GM12878 (cell line): ENCODE measurements at regions not wholly inside any gene's neighbourhood (a gene's known extent, or its start where the extent isn't known, plus 50 kb on each side); places are given as distances from the start of the nearest gene placed in this dataset.

Experiments used
- ATAC-seq: fragments of 200-7000 bp; cut with Tn5 transposase; 3 replicates; pipeline ENCODE4 v1.9.1; 2020; ENCODE audit warnings: mild to moderate bottlenecking, moderate library complexity
- BruUV-seq: library from RNA; stranded (reverse); fragments of 400-500 nt; replicated peaks from 2 replicates; lab custom pipeline; 2021; lab: Mats Ljungman, UMichigan
- CTCF ChIA-PET: fragments of 300-600 bp; sonication (Branson Sonifier 250); formaldehyde crosslinking; extraction: SDS; loops from one replicate; lab custom pipeline; 2021; ENCODE audit warnings: inconsistent platforms; lab: Yijun Ruan, JAX
- POLR2A ChIA-PET: fragments of 350-600 bp; formaldehyde crosslinking; extraction: SDS; loops from one replicate; lab custom pipeline; 2021; ENCODE audit warnings: inconsistent platforms; lab: Charles Lee
- RAD21 ChIA-PET: fragments of 300-600 bp; sonication (Branson Sonifier 250); formaldehyde crosslinking; loops from one replicate; lab custom pipeline; 2023; ENCODE audit warnings: antibody characterized with exemption; ENCODE audit not compliant: unreplicated experiment; lab: Charles Lee
- SMC1A ChIA-PET: fragments of 300-600 bp; sonication (Branson Sonifier 250); formaldehyde crosslinking; loops from one replicate; lab custom pipeline; 2023; ENCODE audit not compliant: unreplicated experiment, uncharacterized antibody; lab: Charles Lee
- DNase-seq: peaks from one replicate; pipeline ENCODE4 v3.0.0-alpha.2; 2011; ENCODE audit warnings: low read depth, low spot score
- FAIRE-seq: peaks from 3 replicates; lab custom pipeline; 2011; peaks lifted over from hg19 to GRCh38; lab: Jason Lieb, UNC
- H2AFZ ChIP-seq: 2 replicates; pipeline ENCODE4 v1.6.0; 2011; ENCODE audit warnings: low read depth, low read length, control low read depth; ENCODE audit not compliant: control insufficient read depth
- H3K27ac ChIP-seq: 2 replicates; pipeline ENCODE4 v1.5.1; 2011; ENCODE audit warnings: control low read depth; ENCODE audit not compliant: control insufficient read depth, insufficient read depth
- H3K27me3 ChIP-seq, 2 experiments: replicated peaks in 1 of 2; 2 replicates each; pipeline versions ENCODE4 v1.6.0 to v1.6.1; 2011; ENCODE audit warnings: low read length in 1 of 2; ENCODE audit not compliant: control insufficient read depth in 2 of 2, insufficient read depth in 2 of 2
- H3K36me3 ChIP-seq, 2 experiments: 2 replicates each; pipeline ENCODE4 v1.5.1; 2011; ENCODE audit warnings: low read length in 1 of 2; ENCODE audit not compliant: control insufficient read depth in 2 of 2, insufficient read depth in 2 of 2
- H3K4me1 ChIP-seq: 2 replicates; pipeline ENCODE4 v1.6.1; 2011; ENCODE audit warnings: mild to moderate bottlenecking, low read length, moderate library complexity, mixed read lengths; ENCODE audit not compliant: control insufficient read depth, insufficient read depth
- H3K4me2 ChIP-seq: 2 replicates; pipeline ENCODE4 v1.6.0; 2011; ENCODE audit warnings: control low read depth; ENCODE audit not compliant: control insufficient read depth, insufficient read depth
- H3K4me3 ChIP-seq: fragments of 200-600 bp; sonication (generic); 2 replicates; pipeline ENCODE4 v1.5.1; 2016
- H3K79me2 ChIP-seq: 2 replicates; pipeline ENCODE4 v1.6.0; 2011; ENCODE audit warnings: low read length; ENCODE audit not compliant: control insufficient read depth, insufficient read depth
- H3K9ac ChIP-seq: 2 replicates; pipeline ENCODE4 v1.8.0; 2011; ENCODE audit warnings: low read length, control low read depth, mixed read lengths; ENCODE audit not compliant: control insufficient read depth, insufficient read depth
- H3K9me3 ChIP-seq: replicated peaks from 3 replicates; pipeline ENCODE4 v1.5.1; 2011; ENCODE audit warnings: mild to moderate bottlenecking, low read length; ENCODE audit not compliant: control insufficient read depth, insufficient read depth
- H4K20me1 ChIP-seq: 2 replicates; pipeline ENCODE4 v1.6.0; 2011; ENCODE audit not compliant: control insufficient read depth, insufficient read depth
- CBX3 ChIP-seq: fragments of 200-600 bp; sonication (generic); IDR thresholded peaks from 2 replicates; pipeline ENCODE4 v1.6.1; 2016; ENCODE audit warnings: low read depth, borderline replicate concordance
- CEBPB ChIP-seq, 2 experiments: fragments of 150-350 bp in 1 of 2; IDR thresholded peaks; 2 replicates each; pipeline ENCODE4 v1.6.1; 2012 to 2014; ENCODE audit warnings: low read depth in 2 of 2, low read length in 2 of 2, borderline replicate concordance in 1 of 2, inconsistent platforms in 1 of 2
- CREM ChIP-seq: IDR thresholded peaks from 2 replicates; pipeline ENCODE4 v1.6.1; 2014; ENCODE audit warnings: antibody characterized with exemption, low read depth
- FOS ChIP-seq: IDR thresholded peaks from 3 replicates; pipeline ENCODE4 v1.6.1; 2011; ENCODE audit warnings: borderline replicate concordance; ENCODE audit not compliant: insufficient read length; ENCODE audit errors: extremely low read depth
- IRF4 ChIP-seq: IDR thresholded peaks from 2 replicates; pipeline ENCODE4 v1.6.1; 2011; ENCODE audit warnings: low read depth, low read length
- NKRF ChIP-seq: fragments of 450-650 bp; conservative IDR thresholded peaks from 2 replicates; pipeline ENCODE4 v1.6.1; 2017; ENCODE audit warnings: mild to moderate bottlenecking, moderate library complexity
- NR2C2 ChIP-seq: IDR thresholded peaks from 2 replicates; pipeline ENCODE4 v1.6.1; 2011; ENCODE audit warnings: borderline replicate concordance, low read depth; ENCODE audit not compliant: control insufficient read depth, insufficient read length
- RFX5 ChIP-seq: IDR thresholded peaks from 2 replicates; pipeline ENCODE4 v1.6.1; 2011; ENCODE audit warnings: low read depth, low read length, improper control_type of control experiment
- SKIL ChIP-seq: fragments of 450-650 bp; IDR thresholded peaks from 2 replicates; pipeline ENCODE4 v1.6.1; 2017; ENCODE audit warnings: mild to moderate bottlenecking, low read depth, inconsistent platforms; ENCODE audit not compliant: poor library complexity, severe bottlenecking
- SMARCA5 ChIP-seq: fragments of 450-650 bp; IDR thresholded peaks from 2 replicates; pipeline ENCODE4 v1.6.1; 2017; ENCODE audit warnings: mild to moderate bottlenecking
- SP1 ChIP-seq: IDR thresholded peaks from one replicate; pipeline ENCODE4 v1.6.1; 2011; ENCODE audit warnings: low read depth, low read length
- TARDBP ChIP-seq: IDR thresholded peaks from 2 replicates; pipeline ENCODE4 v1.6.1; 2016; ENCODE audit warnings: borderline replicate concordance
- TCF7 ChIP-seq: IDR thresholded peaks from 2 replicates; pipeline ENCODE4 v1.6.1; 2014; ENCODE audit warnings: antibody characterized with exemption, borderline replicate concordance
- ZNF207 ChIP-seq: fragments of 450-650 bp; IDR thresholded peaks from 2 replicates; pipeline ENCODE4 v1.6.1; 2014; ENCODE audit warnings: antibody characterized with exemption, mild to moderate bottlenecking, borderline replicate concordance
- ZNF217 ChIP-seq: fragments of 450-650 bp; IDR thresholded peaks from 2 replicates; pipeline ENCODE4 v1.6.1; 2017; ENCODE audit warnings: antibody characterized with exemption, mild to moderate bottlenecking
- ZNF274 ChIP-seq: IDR thresholded peaks from one replicate; pipeline ENCODE4 v1.8.0; 2011; ENCODE audit not compliant: insufficient read length, insufficient read depth
- ZZZ3 ChIP-seq: IDR thresholded peaks from 2 replicates; pipeline ENCODE4 v1.6.1; 2011; ENCODE audit warnings: low read depth; ENCODE audit not compliant: control insufficient read depth, insufficient read length
- WGBS: methylation state at CpG from one replicate; pipeline ENCODE4 v1.1.6; 2016; ENCODE audit warnings: low lambda C conversion rate; ENCODE audit not compliant: insufficient replicate concordance, insufficient coverage; ENCODE audit errors: missing lambda C conversion rate; 5-methylcytosine and 5-hydroxymethylcytosine counted together
- in situ Hi-C: fragments of 300-500 bp; cut with MboI; formaldehyde crosslinking; loops from 9 replicates; pipeline ENCODE4 v1.14.3; 2018; ENCODE audit warnings: mixed read lengths
- intact Hi-C: fragments of 100-400 bp; cut with micrococcal nuclease; formaldehyde crosslinking; loops from one replicate; pipeline ENCODE4 v1.14.2; 2022; ENCODE audit not compliant: unreplicated experiment
- TF ChIP-seq, protein P1 (sequence below): IDR thresholded peaks from 2 replicates; pipeline ENCODE4 v1.6.1; 2012; ENCODE audit warnings: low read depth, low read length, improper control_type of control experiment
- TF ChIP-seq, protein P2 (sequence below): fragments of 450-650 bp; IDR thresholded peaks from 2 replicates; pipeline ENCODE4 v1.6.1; 2017; ENCODE audit warnings: antibody characterized with exemption, mild to moderate bottlenecking, moderate library complexity

DNA sequence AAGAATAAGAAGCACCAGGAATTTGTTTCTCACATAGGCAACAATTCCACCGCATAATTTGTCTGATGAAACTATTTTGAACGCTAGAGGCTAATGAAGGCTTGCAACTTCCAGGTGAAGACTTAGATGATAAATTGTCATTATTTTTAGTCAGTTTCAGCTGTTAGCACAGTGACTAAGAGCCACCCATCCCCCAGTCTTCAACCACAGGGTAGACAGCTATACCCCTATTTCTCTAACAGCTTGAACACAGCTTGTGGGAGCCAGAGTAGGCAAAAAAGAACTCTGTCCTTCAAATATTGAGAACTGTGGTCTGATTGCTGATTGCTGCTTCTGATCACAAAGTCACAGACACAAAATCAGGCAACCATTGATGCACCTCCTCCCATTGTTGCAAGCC is 1124.8 kb upstream of the PRR20A start:
- ATAC-seq: no peak
- H2AFZ ChIP-seq: no peak overlapping the region
- H3K4me3 ChIP-seq: no peak overlapping the region
- H3K4me1 ChIP-seq: no peaks in the 10 kb centered on the region
- DNase-seq: no peak
- ChIA-PET SMC1A (no interaction called here), RAD21 (no interaction called here), POLR2A (no interaction called here), CTCF (no interaction called here)
- in situ Hi-C loops: no loop called here
- no peak overlapping the region for H3K9ac ChIP-seq
- BruUV-seq: no TSS peak
- no peaks in the 10 kb centered on the region for H4K20me1 ChIP-seq
- no peaks in the 10 kb centered on the region for H3K27me3 ChIP-seq
- H3K27ac ChIP-seq: no peak overlapping the region
- 35% methylated on average over 2 of the region's 2 CpGs for WGBS
- H3K36me3 ChIP-seq: no peaks in the 10 kb centered on the region
- no peak for FAIRE-seq
- H3K9me3 ChIP-seq: no peaks in the 10 kb centered on the region
- no peaks in the 10 kb centered on the region for H3K79me2 ChIP-seq
- H3K4me2 ChIP-seq: no peak overlapping the region
- intact Hi-C loops: no loop called here
- TF ChIP-seq SP1 (no peak), ZZZ3 (no peak), CEBPB (IDR thresholded peaks at IDR 0.05; ENCODE audit: borderline replicate concordance in 1 of 2, low read depth in 2 of 2, low read length in 2 of 2) (no peak), ZNF207 (no peak), FOS (no peak), SKIL (no peak), CBX3 (no peak), TARDBP (no peak), CREM (no peak), ZNF274 (no peak), IRF4 (no peak), ZNF217 (no peak), SMARCA5 (no peak), NKRF (no peak), TCF7 (no peak), RFX5 (no peak), NR2C2 (no peak)
- TF ChIP-seq, protein P1, sequence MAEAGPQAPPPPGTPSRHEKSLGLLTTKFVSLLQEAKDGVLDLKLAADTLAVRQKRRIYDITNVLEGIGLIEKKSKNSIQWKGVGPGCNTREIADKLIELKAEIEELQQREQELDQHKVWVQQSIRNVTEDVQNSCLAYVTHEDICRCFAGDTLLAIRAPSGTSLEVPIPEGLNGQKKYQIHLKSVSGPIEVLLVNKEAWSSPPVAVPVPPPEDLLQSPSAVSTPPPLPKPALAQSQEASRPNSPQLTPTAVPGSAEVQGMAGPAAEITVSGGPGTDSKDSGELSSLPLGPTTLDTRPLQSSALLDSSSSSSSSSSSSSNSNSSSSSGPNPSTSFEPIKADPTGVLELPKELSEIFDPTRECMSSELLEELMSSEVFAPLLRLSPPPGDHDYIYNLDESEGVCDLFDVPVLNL: no peak
- TF ChIP-seq, protein P2, sequence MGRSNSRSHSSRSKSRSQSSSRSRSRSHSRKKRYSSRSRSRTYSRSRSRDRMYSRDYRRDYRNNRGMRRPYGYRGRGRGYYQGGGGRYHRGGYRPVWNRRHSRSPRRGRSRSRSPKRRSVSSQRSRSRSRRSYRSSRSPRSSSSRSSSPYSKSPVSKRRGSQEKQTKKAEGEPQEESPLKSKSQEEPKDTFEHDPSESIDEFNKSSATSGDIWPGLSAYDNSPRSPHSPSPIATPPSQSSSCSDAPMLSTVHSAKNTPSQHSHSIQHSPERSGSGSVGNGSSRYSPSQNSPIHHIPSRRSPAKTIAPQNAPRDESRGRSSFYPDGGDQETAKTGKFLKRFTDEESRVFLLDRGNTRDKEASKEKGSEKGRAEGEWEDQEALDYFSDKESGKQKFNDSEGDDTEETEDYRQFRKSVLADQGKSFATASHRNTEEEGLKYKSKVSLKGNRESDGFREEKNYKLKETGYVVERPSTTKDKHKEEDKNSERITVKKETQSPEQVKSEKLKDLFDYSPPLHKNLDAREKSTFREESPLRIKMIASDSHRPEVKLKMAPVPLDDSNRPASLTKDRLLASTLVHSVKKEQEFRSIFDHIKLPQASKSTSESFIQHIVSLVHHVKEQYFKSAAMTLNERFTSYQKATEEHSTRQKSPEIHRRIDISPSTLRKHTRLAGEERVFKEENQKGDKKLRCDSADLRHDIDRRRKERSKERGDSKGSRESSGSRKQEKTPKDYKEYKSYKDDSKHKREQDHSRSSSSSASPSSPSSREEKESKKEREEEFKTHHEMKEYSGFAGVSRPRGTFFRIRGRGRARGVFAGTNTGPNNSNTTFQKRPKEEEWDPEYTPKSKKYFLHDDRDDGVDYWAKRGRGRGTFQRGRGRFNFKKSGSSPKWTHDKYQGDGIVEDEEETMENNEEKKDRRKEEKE: no peak
